ENCODE measurements at regions not wholly inside any gene's neighbourhood (a gene's known extent, or its start where the extent isn't known, plus 50 kb on each side); places are given as distances from the start of the nearest gene placed in this dataset.

DNA sequence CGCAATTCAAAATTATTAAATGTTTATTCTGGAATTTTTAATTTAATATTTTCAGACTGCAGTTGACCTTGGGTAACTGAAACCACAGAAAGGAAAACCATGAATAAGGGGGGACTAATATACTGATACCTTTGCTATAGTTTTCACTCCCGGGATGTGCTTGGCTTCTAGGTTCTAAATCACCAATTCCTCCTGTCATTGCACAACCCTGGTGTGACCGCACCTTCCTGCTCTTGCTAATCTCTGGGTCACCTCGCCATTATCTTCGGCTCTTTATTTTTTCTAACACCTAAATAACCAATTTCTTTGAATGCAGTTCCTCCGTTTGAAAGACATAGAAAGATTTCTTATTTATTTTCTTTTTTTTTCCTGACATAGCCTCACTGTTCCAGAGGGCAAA is 634.5 kb upstream of the GOT2 start:
- CTCF ChIA-PET, result no interaction called here

DNA sequence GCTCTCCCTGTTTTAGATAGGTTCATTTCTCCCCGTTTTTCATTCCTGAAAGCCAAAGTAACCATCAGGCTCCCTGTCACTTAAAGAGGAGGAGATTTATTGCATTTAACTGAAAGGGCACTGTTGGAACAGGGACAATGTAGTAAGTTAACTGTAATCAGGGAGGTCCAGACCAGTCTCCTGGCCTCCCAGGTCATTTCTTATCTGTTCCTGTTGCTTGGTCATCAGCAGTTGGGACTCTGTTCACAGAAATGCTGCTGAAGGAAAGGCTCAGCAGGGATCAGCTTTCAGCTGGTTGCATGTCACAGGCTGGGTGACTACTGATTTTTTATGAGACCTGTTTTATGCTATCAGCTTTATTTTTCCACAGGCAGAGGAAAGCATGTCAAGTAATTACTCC is 622.6 kb upstream of the GOT2 start:
- H3K4me3 ChIP-seq, result no peak overlapping the region
- intact Hi-C loops (cut with micrococcal nuclease; ENCODE audit: unreplicated experiment), result no loop called here
- ChIA-PET POLR2A (ENCODE audit: unreplicated experiment) (no interaction called here), CTCF (no interaction called here)
- no peaks in the 10 kb centered on the region for H4K20me1 ChIP-seq (ENCODE audit: insufficient read depth)
- H3K79me2 ChIP-seq (ENCODE audit: low read depth), result no peaks in the 10 kb centered on the region
- H3K4me2 ChIP-seq, result no peak overlapping the region
- H3K4me1 ChIP-seq (replicated peaks; ENCODE audit: insufficient read depth), result no peaks in the 10 kb centered on the region
- no peaks in the 10 kb centered on the region for H3F3A ChIP-seq (ENCODE audit: insufficient read depth, low read depth)
- no peaks in the 10 kb centered on the region for H3K36me3 ChIP-seq (ENCODE audit: low read depth)
- no TSS peak for BruUV-seq (replicated peaks)
- no peaks in the 10 kb centered on the region for H3K9me3 ChIP-seq (ENCODE audit: insufficient read depth, low read depth)
- no peaks in the 10 kb centered on the region for H3K27me3 ChIP-seq (ENCODE audit: insufficient read depth, low read depth)
- no peak for TF ChIP-seq EZH2 (IDR thresholded peaks at IDR 0.05; ENCODE audit: low read depth)
- TF ChIP-seq, protein P1, sequence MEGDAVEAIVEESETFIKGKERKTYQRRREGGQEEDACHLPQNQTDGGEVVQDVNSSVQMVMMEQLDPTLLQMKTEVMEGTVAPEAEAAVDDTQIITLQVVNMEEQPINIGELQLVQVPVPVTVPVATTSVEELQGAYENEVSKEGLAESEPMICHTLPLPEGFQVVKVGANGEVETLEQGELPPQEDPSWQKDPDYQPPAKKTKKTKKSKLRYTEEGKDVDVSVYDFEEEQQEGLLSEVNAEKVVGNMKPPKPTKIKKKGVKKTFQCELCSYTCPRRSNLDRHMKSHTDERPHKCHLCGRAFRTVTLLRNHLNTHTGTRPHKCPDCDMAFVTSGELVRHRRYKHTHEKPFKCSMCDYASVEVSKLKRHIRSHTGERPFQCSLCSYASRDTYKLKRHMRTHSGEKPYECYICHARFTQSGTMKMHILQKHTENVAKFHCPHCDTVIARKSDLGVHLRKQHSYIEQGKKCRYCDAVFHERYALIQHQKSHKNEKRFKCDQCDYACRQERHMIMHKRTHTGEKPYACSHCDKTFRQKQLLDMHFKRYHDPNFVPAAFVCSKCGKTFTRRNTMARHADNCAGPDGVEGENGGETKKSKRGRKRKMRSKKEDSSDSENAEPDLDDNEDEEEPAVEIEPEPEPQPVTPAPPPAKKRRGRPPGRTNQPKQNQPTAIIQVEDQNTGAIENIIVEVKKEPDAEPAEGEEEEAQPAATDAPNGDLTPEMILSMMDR (conservative IDR thresholded peaks at IDR 0.05), result no peak
- no peak overlapping the region for H3K27ac ChIP-seq
- DNase-seq, result no peak
- H3K9me2 ChIP-seq (ENCODE audit: insufficient read depth), result no peaks in the 10 kb centered on the region
- no peak overlapping the region for H2AFZ ChIP-seq

More for the DNA sequence above, 634.5 kb upstream of the GOT2 start:
- Histone ChIP-seq H2AFZ (no peak overlapping the region), H3K4me1 (replicated peaks; ENCODE audit: insufficient read depth) (no peaks in the 10 kb centered on the region), H3K9me2 (ENCODE audit: insufficient read depth) (no peaks in the 10 kb centered on the region), H3K36me3 (ENCODE audit: low read depth) (no peaks in the 10 kb centered on the region), H3K27me3 (ENCODE audit: insufficient read depth, low read depth) (no peaks in the 10 kb centered on the region), H3K4me3 (no peak overlapping the region), H3K27ac (no peak overlapping the region), H3K4me2 (no peak overlapping the region), H4K20me1 (ENCODE audit: insufficient read depth) (no peaks in the 10 kb centered on the region), H3F3A (ENCODE audit: insufficient read depth, low read depth) (no peaks in the 10 kb centered on the region), H3K79me2 (ENCODE audit: low read depth) (no peaks in the 10 kb centered on the region), H3K9me3 (ENCODE audit: insufficient read depth, low read depth) (no peaks in the 10 kb centered on the region)
- POLR2A ChIA-PET (ENCODE audit: unreplicated experiment), result no interaction called here
- DNase-seq, result no peak
- BruUV-seq (replicated peaks), result no TSS peak
- TF ChIP-seq, protein P1 (conservative IDR thresholded peaks at IDR 0.05), result no peak
- TF ChIP-seq EZH2 (IDR thresholded peaks at IDR 0.05; ENCODE audit: low read depth), result no peak
- intact Hi-C loops (cut with micrococcal nuclease; ENCODE audit: unreplicated experiment), result no loop called here

DNA sequence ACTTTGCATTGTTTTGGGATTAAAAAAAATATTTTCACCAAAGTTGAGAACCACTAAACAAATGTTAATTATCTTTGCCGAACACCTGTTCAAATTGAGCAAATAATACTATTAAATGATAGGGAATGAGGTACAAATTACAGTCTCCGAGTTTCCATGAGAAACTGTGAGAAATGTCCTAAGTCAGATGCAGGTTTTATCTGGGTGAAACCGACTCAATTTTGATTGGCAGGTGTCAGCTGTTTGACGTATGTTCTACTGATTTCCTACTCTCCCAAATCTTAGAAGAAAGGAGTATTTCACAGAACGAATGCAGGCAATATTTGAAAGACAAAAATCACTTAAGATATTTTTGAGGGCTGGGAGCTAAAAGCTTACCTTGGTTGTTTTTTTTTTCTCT is 622.0 kb upstream of the GOT2 start:
- CTCF ChIA-PET, result no interaction called here

More for the DNA sequence above, 622.0 kb upstream of the GOT2 start:
- no peak overlapping the region for H3K4me3 ChIP-seq
- no peak for TF ChIP-seq EZH2 (IDR thresholded peaks at IDR 0.05; ENCODE audit: low read depth)
- TF ChIP-seq, protein P1 (conservative IDR thresholded peaks at IDR 0.05), result no peak
- H3F3A ChIP-seq (ENCODE audit: insufficient read depth, low read depth), result no peaks in the 10 kb centered on the region
- no peak overlapping the region for H3K4me2 ChIP-seq
- intact Hi-C loops (cut with micrococcal nuclease; ENCODE audit: unreplicated experiment), result no loop called here
- no peak for DNase-seq
- H3K36me3 ChIP-seq (ENCODE audit: low read depth), result no peaks in the 10 kb centered on the region
- no peaks in the 10 kb centered on the region for H3K9me3 ChIP-seq (ENCODE audit: insufficient read depth, low read depth)
- no peaks in the 10 kb centered on the region for H4K20me1 ChIP-seq (ENCODE audit: insufficient read depth)
- no peak overlapping the region for H3K27ac ChIP-seq
- H3K9me2 ChIP-seq (ENCODE audit: insufficient read depth), result no peaks in the 10 kb centered on the region
- H3K4me1 ChIP-seq (replicated peaks; ENCODE audit: insufficient read depth), result no peaks in the 10 kb centered on the region
- POLR2A ChIA-PET (ENCODE audit: unreplicated experiment), result no interaction called here
- no peaks in the 10 kb centered on the region for H3K27me3 ChIP-seq (ENCODE audit: insufficient read depth, low read depth)
- H2AFZ ChIP-seq, result no peak overlapping the region
- H3K79me2 ChIP-seq (ENCODE audit: low read depth), result no peaks in the 10 kb centered on the region
- BruUV-seq (replicated peaks), result no TSS peak

Data from PC-9 (cell line).